B cell (primary cell): ENCODE measurements at regions not wholly inside any gene's neighbourhood (a gene's known extent, or its start where the extent isn't known, plus 50 kb on each side); places are given as distances from the start of the nearest gene placed in this dataset.

Experiments used
- EZH2 ChIP-seq: IDR thresholded peaks from 2 replicates; pipeline ENCODE4 v1.6.1; 2012; ENCODE audit warnings: borderline replicate concordance, low read depth, mild to moderate bottlenecking, moderate library complexity, low read length; ENCODE audit not compliant: insufficient read depth, poor library complexity, severe bottlenecking
- TF ChIP-seq, protein P1 (sequence below): fragments of 200-600 bp; IDR thresholded peaks from one replicate; pipeline ENCODE4 v1.8.0; 2022; ENCODE audit warnings: antibody characterized with exemption, mild to moderate bottlenecking

DNA sequence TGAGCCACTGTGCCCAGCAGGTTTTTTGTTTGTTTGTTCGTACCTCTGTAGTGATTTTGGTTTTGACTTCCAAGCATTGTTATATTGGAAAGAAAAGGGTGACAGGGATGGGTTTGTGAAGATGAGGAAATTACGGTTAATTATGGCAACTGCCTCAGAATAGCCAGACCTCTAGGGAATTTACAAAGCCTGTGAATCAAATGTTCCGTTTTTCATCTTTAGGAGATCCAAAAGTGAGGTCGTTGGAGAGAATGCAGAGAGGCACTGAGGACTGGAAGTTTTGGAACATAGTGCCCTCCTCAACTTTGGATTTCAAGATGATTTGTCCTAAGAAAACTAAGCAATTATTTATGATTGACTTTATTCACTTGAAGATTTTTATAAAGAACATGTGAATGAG is 54.5 kb upstream of the EVL start:
- TF ChIP-seq, protein P1, sequence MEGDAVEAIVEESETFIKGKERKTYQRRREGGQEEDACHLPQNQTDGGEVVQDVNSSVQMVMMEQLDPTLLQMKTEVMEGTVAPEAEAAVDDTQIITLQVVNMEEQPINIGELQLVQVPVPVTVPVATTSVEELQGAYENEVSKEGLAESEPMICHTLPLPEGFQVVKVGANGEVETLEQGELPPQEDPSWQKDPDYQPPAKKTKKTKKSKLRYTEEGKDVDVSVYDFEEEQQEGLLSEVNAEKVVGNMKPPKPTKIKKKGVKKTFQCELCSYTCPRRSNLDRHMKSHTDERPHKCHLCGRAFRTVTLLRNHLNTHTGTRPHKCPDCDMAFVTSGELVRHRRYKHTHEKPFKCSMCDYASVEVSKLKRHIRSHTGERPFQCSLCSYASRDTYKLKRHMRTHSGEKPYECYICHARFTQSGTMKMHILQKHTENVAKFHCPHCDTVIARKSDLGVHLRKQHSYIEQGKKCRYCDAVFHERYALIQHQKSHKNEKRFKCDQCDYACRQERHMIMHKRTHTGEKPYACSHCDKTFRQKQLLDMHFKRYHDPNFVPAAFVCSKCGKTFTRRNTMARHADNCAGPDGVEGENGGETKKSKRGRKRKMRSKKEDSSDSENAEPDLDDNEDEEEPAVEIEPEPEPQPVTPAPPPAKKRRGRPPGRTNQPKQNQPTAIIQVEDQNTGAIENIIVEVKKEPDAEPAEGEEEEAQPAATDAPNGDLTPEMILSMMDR = no peak
- no peak for TF ChIP-seq EZH2
